HFF-Myc (cell line): ENCODE measurements at regions not wholly inside any gene's neighbourhood (a gene's known extent, or its start where the extent isn't known, plus 50 kb on each side); places are given as distances from the start of the nearest gene placed in this dataset.

ENCODE experiments used
- DNase-seq: peaks from one replicate; pipeline ENCODE4 v3.0.0-alpha.2; 2011; ENCODE audit warnings: low read depth; ENCODE audit errors: extremely low read depth
- H3K4me3 ChIP-seq: replicated peaks from 2 replicates; pipeline ENCODE4 v1.5.1; 2011; ENCODE audit warnings: low read depth, mild to moderate bottlenecking, control low read depth, low read length
- TF ChIP-seq, protein P1 (sequence below): IDR thresholded peaks from 2 replicates; pipeline ENCODE4 v1.5.1; 2012; ENCODE audit warnings: mild to moderate bottlenecking, low read depth, low read length, control low read depth; ENCODE audit errors: missing control alignments

DNA sequence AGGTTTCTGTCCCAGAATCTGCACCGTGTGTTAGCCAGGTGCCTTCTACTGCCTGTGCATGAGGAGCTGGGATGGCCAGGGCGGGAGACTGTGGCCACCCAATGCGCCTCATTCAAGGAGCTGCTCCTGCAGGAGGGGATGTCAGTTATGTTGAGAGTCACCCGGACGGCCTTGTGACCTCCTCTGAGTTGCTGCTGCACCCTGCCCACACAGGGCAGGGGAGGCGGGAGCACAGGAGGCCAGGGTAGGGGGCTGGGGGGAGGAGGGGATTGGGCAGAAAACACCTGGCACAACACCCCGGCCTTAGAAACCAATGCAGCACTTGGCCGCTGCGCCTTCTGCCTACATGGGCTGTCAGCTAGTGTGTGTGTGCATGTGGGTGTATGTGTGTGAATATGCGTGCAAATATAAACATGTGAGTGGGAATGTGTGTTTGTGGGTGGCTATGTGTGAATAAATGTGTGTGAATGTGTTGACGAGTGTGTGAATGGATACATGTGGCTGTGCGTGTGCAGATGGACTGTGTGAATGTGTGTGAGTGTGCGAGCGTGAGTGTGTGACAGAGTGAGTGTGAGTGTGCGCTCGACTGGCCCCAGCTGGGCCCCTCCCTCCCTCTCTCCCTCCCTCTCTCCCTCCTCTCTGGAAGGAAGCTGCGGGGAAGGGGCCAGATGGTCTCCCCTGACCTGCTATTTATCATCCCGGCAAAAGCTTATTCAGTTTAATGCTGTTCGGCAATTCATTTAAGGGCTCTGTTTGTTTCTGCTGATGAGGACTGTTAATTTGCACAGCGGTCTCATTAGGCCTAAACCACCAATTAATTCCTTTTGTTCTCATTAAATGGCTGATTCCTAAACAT lies 106.9 kb downstream of the TLE3 start:
- H3K4me3 ChIP-seq: no peak overlapping the region
- TF ChIP-seq, protein P1, sequence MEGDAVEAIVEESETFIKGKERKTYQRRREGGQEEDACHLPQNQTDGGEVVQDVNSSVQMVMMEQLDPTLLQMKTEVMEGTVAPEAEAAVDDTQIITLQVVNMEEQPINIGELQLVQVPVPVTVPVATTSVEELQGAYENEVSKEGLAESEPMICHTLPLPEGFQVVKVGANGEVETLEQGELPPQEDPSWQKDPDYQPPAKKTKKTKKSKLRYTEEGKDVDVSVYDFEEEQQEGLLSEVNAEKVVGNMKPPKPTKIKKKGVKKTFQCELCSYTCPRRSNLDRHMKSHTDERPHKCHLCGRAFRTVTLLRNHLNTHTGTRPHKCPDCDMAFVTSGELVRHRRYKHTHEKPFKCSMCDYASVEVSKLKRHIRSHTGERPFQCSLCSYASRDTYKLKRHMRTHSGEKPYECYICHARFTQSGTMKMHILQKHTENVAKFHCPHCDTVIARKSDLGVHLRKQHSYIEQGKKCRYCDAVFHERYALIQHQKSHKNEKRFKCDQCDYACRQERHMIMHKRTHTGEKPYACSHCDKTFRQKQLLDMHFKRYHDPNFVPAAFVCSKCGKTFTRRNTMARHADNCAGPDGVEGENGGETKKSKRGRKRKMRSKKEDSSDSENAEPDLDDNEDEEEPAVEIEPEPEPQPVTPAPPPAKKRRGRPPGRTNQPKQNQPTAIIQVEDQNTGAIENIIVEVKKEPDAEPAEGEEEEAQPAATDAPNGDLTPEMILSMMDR: no peak

GRCh38 chr15:69991551-69991980 lies 106.2 kb downstream of the TLE3 start:
- TF ChIP-seq, protein P1: no peak
- no peak overlapping the region for H3K4me3 ChIP-seq
- DNase-seq: no peak

More for the DNA sequence above, 106.9 kb downstream of the TLE3 start:
- no peak for DNase-seq

GRCh38 chr15:69992348-69992747 lies 105.4 kb downstream of the TLE3 start:
- H3K4me3 ChIP-seq: no peak overlapping the region
- TF ChIP-seq, protein P1: no peak
- no peak for DNase-seq

DNA sequence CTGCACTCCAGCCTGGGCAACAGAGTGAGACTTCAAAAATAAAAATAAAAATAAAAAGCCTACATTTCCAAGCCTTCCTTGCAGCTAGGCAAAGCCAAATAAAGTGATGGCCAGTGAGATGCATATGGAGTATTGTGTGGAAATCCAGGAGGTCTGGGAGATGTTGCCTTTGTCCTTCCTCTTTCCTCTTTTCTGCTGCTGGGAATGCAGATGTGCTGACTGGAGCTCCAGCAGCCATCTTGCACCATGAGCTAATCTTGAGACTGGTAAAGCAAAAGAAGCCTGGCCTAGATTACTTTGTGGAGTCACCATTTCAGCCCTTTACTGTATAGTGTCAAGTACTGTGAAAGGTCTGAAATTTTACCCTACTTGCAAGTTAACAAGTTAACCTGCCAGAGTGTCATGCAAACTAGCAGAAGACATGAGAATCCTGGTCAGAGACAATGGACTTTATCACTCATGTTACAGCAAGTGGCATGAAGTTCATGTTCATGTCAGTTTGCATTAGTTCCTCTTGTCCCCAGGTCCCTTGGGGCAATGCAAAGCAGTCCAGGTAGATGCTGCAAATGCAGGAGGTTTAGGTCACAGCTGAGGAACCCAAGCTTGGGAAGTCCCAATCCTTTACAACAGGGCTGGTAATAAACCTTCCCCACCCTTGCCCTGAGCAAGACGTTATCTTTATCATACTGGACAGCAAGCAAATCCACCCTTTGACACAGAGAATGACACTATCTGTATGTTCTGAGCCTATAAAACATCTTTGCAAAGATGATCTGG lies 103.1 kb downstream of the TLE3 start:
- no peak for DNase-seq
- H3K4me3 ChIP-seq: no peak overlapping the region
- TF ChIP-seq, protein P1: no peak

GRCh38 chr15:69996321-69997160 lies 101.2 kb downstream of the TLE3 start:
- no peak for DNase-seq
- TF ChIP-seq, protein P1: no peak
- no peak overlapping the region for H3K4me3 ChIP-seq

GRCh38 chr15:69997161-69997485 lies 100.6 kb downstream of the TLE3 start:
- no peak overlapping the region for H3K4me3 ChIP-seq
- TF ChIP-seq, protein P1: no peak
- DNase-seq: no peak
